Upper lobe of left lung (tissue), 4 donors: ENCODE measurements at regions not wholly inside any gene's neighbourhood (a gene's known extent, or its start where the extent isn't known, plus 50 kb on each side); places are given as distances from the start of the nearest gene placed in this dataset.

Experiments
- CTCF ChIP-seq, 6 experiments: fragments of 450-650 bp in 4 of 6; fragments of 200-600 bp in 2 of 6; sonication (generic) in 2 of 6; IDR thresholded peaks; one replicate each; pipeline ENCODE4 v1.5.1; 2016 to 2019; ENCODE audit warnings: antibody characterized with exemption in 6 of 6
- POLR2A ChIP-seq, 4 donors: fragments of 450-650 bp; IDR thresholded peaks; one replicate each; pipeline ENCODE4 v1.5.1; 2016 to 2017; ENCODE audit warnings: antibody characterized with exemption in 4 of 4, mild to moderate bottlenecking in 2 of 4
- POLR2AphosphoS5 ChIP-seq, 2 donors: sonication (generic); formaldehyde crosslinking; IDR thresholded peaks; one replicate each; pipeline ENCODE4 v1.5.1; 2017; ENCODE audit warnings: antibody characterized with exemption in 2 of 2

DNA sequence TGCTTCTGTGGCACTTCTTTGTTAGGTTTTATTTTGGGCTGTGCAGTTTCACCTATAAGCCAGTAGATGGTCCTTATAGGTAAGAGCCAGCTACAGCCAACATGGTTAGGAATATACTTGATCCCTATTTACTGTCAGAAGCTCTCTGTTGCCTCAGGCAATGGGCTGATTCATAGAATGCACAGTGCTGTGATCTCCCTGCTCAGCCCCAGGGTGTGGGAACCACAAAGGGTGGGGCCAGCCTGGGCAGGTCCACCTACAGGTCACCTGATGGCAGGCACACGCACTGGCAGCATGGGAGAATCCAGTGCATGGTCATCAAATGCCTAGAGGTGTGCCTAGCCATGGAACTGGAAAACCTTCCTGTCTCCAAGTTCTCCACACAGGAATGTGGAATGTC lies 191.9 kb downstream of the MOXD1 start:
- TF ChIP-seq POLR2AphosphoS5 (IDR thresholded peaks at IDR 0.05) (no peak), CTCF (IDR thresholded peaks at IDR 0.05) (no peak), POLR2A (IDR thresholded peaks at IDR 0.05) (no peak)
